ENCODE measurements at regions not wholly inside any gene's neighbourhood (a gene's known extent, or its start where the extent isn't known, plus 50 kb on each side); places are given as distances from the start of the nearest gene placed in this dataset.

GRCh38 chr2:221215487-221215886 is 356.6 kb downstream of the EPHA4 start:
- DNase-seq: no peak

- no peak for DNase-seq
These were observed 355.5 kb downstream of the EPHA4 start for GRCh38 chr2:221216636-221217035.

- no peak for DNase-seq
These were observed 346.4 kb downstream of the EPHA4 start for GRCh38 chr2:221225752-221226151.

- no peak for DNase-seq
These were observed 343.8 kb downstream of the EPHA4 start for GRCh38 chr2:221228214-221228769.

- no peak for DNase-seq
These were observed 343.0 kb downstream of the EPHA4 start for GRCh38 chr2:221229099-221229498.

GRCh38 chr2:221231511-221231910 is 340.6 kb downstream of the EPHA4 start:
- DNase-seq: no peak

GRCh38 chr2:221235941-221236340 is 336.2 kb downstream of the EPHA4 start:
- DNase-seq: no peak

GRCh38 chr2:221241072-221241471 is 331.0 kb downstream of the EPHA4 start:
- DNase-seq: no peak

- no peak for DNase-seq
These were observed 328.3 kb downstream of the EPHA4 start for GRCh38 chr2:221243771-221244170.

GRCh38 chr2:221245045-221245444 is 327.1 kb downstream of the EPHA4 start:
- no peak for DNase-seq

GRCh38 chr2:221245772-221246171 is 326.3 kb downstream of the EPHA4 start:
- DNase-seq: no peak

- DNase-seq: no peak
These were observed 317.8 kb downstream of the EPHA4 start for GRCh38 chr2:221254299-221254698.

- no peak for DNase-seq
These were observed 316.2 kb downstream of the EPHA4 start for GRCh38 chr2:221255862-221256261.

GRCh38 chr2:221258464-221258863 is 313.6 kb downstream of the EPHA4 start:
- DNase-seq: no peak

GRCh38 chr2:221262651-221263050 is 309.5 kb downstream of the EPHA4 start:
- no peak for DNase-seq

GRCh38 chr2:221263573-221263972 is 308.5 kb downstream of the EPHA4 start:
- DNase-seq: no peak

GRCh38 chr2:221264318-221264717 is 307.8 kb downstream of the EPHA4 start:
- no peak for DNase-seq

- DNase-seq: no peak
These were observed 304.2 kb downstream of the EPHA4 start for GRCh38 chr2:221267773-221268425.

GRCh38 chr2:221268631-221269030 is 303.5 kb downstream of the EPHA4 start:
- no peak for DNase-seq

- no peak for DNase-seq
These were observed 301.3 kb downstream of the EPHA4 start for GRCh38 chr2:221270806-221271205.

GRCh38 chr2:221272729-221273128 is 299.4 kb downstream of the EPHA4 start:
- DNase-seq: no peak

- no peak for DNase-seq
These were observed 296.1 kb downstream of the EPHA4 start for GRCh38 chr2:221276033-221276432.

GRCh38 chr2:221276601-221277000 is 295.5 kb downstream of the EPHA4 start:
- DNase-seq: no peak

GRCh38 chr2:221282386-221282785 is 289.7 kb downstream of the EPHA4 start:
- no peak for DNase-seq

GRCh38 chr2:221283896-221284545 is 288.1 kb downstream of the EPHA4 start:
- DNase-seq: no peak

All from hematopoietic multipotent progenitor cell treated with erythropoietin and hydrocortisone succinate and interleukin-3 and kit ligand, for 8 days (in vitro differentiated cells).